ENCODE measurements at regions not wholly inside any gene's neighbourhood (a gene's known extent, or its start where the extent isn't known, plus 50 kb on each side); places are given as distances from the start of the nearest gene placed in this dataset.

- TF ChIP-seq CTCF (conservative IDR thresholded peaks at IDR 0.05; ENCODE audit: low read length): no peak
- TF ChIP-seq EZH2phosphoT487 (IDR thresholded peaks at IDR 0.05; ENCODE audit: borderline replicate concordance, low read depth, low read length): no peak
Observed at GRCh38 chr10:57898231-57898630, 369.5 kb downstream of the IPMK start.
